PC-9 (cell line): ENCODE measurements at regions not wholly inside any gene's neighbourhood (a gene's known extent, or its start where the extent isn't known, plus 50 kb on each side); places are given as distances from the start of the nearest gene placed in this dataset.

Experiments
- EZH2 ChIP-seq: fragments of 200-600 bp; sonication (generic); IDR thresholded peaks from 2 replicates; pipeline ENCODE4 v1.8.0; 2017; ENCODE audit warnings: antibody characterized with exemption, low read depth
- TF ChIP-seq, protein P1 (sequence below): fragments of 200-600 bp; sonication (generic); conservative IDR thresholded peaks from 2 replicates; pipeline ENCODE4 v1.6.1; 2017; ENCODE audit warnings: mixed run types, antibody characterized with exemption, mild to moderate bottlenecking, moderate library complexity

DNA sequence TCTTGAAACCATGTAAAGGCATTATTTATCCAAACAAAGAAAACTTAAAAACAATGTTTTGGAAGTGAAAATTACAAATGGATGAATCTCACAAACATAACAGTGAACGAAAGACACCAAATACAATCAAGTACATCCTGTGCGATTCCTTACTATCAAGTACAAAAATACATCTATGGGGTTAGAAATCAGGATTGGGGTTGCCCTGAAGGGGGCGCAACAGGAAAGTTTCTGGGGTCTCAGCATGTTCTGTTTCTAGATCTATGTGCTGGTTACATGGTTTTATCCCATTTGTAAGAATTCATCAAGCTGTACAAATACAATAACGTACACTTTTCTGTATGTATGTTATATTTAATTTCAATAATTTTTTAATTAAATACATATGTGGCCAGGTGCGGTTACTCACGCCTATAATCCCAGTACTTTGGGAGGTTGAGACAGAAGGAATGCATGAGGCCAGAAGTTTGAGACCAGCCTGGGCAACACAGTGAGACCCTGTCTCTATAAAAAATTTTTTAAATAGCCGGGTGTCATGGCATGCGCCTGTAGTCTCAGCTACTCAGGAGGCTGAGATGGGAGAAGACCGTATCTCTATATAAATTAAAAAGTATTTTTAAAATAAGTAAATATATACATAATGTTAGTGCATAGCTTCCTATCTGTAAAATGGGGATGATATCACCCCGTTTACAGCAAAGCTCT, 121.5 kb upstream of the SOD1 start:
- TF ChIP-seq, protein P1, sequence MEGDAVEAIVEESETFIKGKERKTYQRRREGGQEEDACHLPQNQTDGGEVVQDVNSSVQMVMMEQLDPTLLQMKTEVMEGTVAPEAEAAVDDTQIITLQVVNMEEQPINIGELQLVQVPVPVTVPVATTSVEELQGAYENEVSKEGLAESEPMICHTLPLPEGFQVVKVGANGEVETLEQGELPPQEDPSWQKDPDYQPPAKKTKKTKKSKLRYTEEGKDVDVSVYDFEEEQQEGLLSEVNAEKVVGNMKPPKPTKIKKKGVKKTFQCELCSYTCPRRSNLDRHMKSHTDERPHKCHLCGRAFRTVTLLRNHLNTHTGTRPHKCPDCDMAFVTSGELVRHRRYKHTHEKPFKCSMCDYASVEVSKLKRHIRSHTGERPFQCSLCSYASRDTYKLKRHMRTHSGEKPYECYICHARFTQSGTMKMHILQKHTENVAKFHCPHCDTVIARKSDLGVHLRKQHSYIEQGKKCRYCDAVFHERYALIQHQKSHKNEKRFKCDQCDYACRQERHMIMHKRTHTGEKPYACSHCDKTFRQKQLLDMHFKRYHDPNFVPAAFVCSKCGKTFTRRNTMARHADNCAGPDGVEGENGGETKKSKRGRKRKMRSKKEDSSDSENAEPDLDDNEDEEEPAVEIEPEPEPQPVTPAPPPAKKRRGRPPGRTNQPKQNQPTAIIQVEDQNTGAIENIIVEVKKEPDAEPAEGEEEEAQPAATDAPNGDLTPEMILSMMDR, result no peak
- no peak for TF ChIP-seq EZH2
